Stomach (tissue), 4 donors: ENCODE measurements at regions not wholly inside any gene's neighbourhood (a gene's known extent, or its start where the extent isn't known, plus 50 kb on each side); places are given as distances from the start of the nearest gene placed in this dataset.

ENCODE experiments used
- CTCF ChIP-seq, 7 experiments: fragments of 450-650 bp in 4 of 7; fragments of 200-600 bp in 3 of 7; sonication (generic) in 3 of 7; IDR thresholded peaks; one replicate each; pipeline ENCODE4 v1.5.1; 2016 to 2019; ENCODE audit warnings: antibody characterized with exemption in 7 of 7, control low read depth in 2 of 7, mild to moderate bottlenecking in 1 of 7
- POLR2A ChIP-seq, 4 donors: fragments of 450-650 bp; IDR thresholded peaks; one replicate each; pipeline ENCODE4 v1.6.1; 2016; ENCODE audit warnings: antibody characterized with exemption in 4 of 4, control low read depth in 2 of 4, mild to moderate bottlenecking in 1 of 4, moderate library complexity in 1 of 4
- POLR2AphosphoS5 ChIP-seq, 3 donors: sonication (generic); formaldehyde crosslinking; IDR thresholded peaks; one replicate each; pipeline ENCODE4 v1.6.1; 2016; ENCODE audit warnings: antibody characterized with exemption in 3 of 3

GRCh38 chr6:138719744-138720143, 53.8 kb upstream of the CCDC28A start:
- no peak for TF ChIP-seq CTCF (IDR thresholded peaks at IDR 0.05)
- TF ChIP-seq POLR2AphosphoS5 (IDR thresholded peaks at IDR 0.05) = no peak
- TF ChIP-seq POLR2A (IDR thresholded peaks at IDR 0.05) = no peak
